OCI-LY7 (cell line): ENCODE measurements at regions not wholly inside any gene's neighbourhood (a gene's known extent, or its start where the extent isn't known, plus 50 kb on each side); places are given as distances from the start of the nearest gene placed in this dataset.

Experiments
- BruUV-seq: library from RNA; stranded (reverse); fragments of 400-500 nt; replicated peaks from 2 replicates; lab custom pipeline; 2021; lab: Mats Ljungman, UMichigan
- CTCF ChIA-PET: fragments of 300-600 bp; sonication (Branson Sonifier 250); formaldehyde crosslinking; loops from one replicate; lab custom pipeline; 2022; ENCODE audit warnings: antibody characterized with exemption; ENCODE audit not compliant: unreplicated experiment; lab: Charles Lee
- POLR2A ChIA-PET: fragments of 300-600 bp; sonication (Branson Sonifier 250); formaldehyde crosslinking; loops from one replicate; lab custom pipeline; 2022; ENCODE audit warnings: antibody characterized with exemption; lab: Charles Lee
- DNase-seq: peaks from one replicate; pipeline ENCODE4 v3.0.0-alpha.2; 2015; ENCODE audit warnings: low spot score
- H2AFZ ChIP-seq: fragments of 200-600 bp; sonication (generic), shearing (Covaris generic); 2 replicates; pipeline ENCODE4 v1.6.1; 2014; ENCODE audit warnings: mild to moderate bottlenecking, antibody characterized with exemption, low read length, moderate library complexity
- H3K27ac ChIP-seq: fragments of 200-600 bp; sonication (generic); 2 replicates; pipeline ENCODE4 v1.5.1; 2014; ENCODE audit warnings: mixed run types, low read depth, mild to moderate bottlenecking, moderate library complexity, low read length, inconsistent platforms; ENCODE audit not compliant: poor library complexity, severe bottlenecking
- H3K36me3 ChIP-seq: fragments of 200-600 bp; sonication (generic); 2 replicates; pipeline ENCODE4 v1.6.1; 2014; ENCODE audit warnings: mild to moderate bottlenecking, antibody characterized with exemption, low read length, moderate library complexity, mixed read lengths; ENCODE audit not compliant: insufficient read depth
- H3K4me1 ChIP-seq: fragments of 200-600 bp; sonication (generic); 2 replicates; pipeline ENCODE4 v1.5.1; 2014; ENCODE audit warnings: mild to moderate bottlenecking, low read length; ENCODE audit not compliant: insufficient read depth, poor library complexity, severe bottlenecking
- H3K4me2 ChIP-seq: fragments of 200-600 bp; sonication (generic); 2 replicates; pipeline ENCODE4 v1.6.1; 2014; ENCODE audit warnings: mild to moderate bottlenecking, low read length
- H3K4me3 ChIP-seq: fragments of 200-600 bp; sonication (generic); 2 replicates; pipeline ENCODE4 v1.5.1; 2014; ENCODE audit warnings: mild to moderate bottlenecking, low read depth, low read length; ENCODE audit not compliant: poor library complexity, severe bottlenecking
- H3K79me2 ChIP-seq: fragments of 200-600 bp; sonication (generic); 2 replicates; pipeline ENCODE4 v1.6.1; 2016; ENCODE audit warnings: low read depth, mild to moderate bottlenecking, low read length, moderate library complexity, mixed read lengths; ENCODE audit not compliant: insufficient read depth
- H3K9me2 ChIP-seq: fragments of 200-600 bp; sonication (generic); 2 replicates; pipeline ENCODE4 v1.6.1; 2016; ENCODE audit warnings: mild to moderate bottlenecking, low read length, mixed read lengths; ENCODE audit not compliant: insufficient read depth
- H3K9me3 ChIP-seq: fragments of 200-600 bp; sonication (generic); 2 replicates; pipeline ENCODE4 v1.6.1; 2014; ENCODE audit warnings: mild to moderate bottlenecking, mixed run types, low read length, mixed read lengths
- H4K20me1 ChIP-seq: fragments of 200-600 bp; sonication (generic); 2 replicates; pipeline ENCODE4 v1.6.1; 2014; ENCODE audit warnings: mild to moderate bottlenecking, antibody characterized with exemption, low read length, moderate library complexity, mixed read lengths; ENCODE audit not compliant: insufficient read depth
- EZH2phosphoT487 ChIP-seq: fragments of 200-600 bp; sonication (generic); IDR thresholded peaks from 2 replicates; pipeline ENCODE4 v1.6.1; 2018; ENCODE audit warnings: low read depth, borderline replicate concordance, mild to moderate bottlenecking, mixed run types, antibody characterized with exemption, low read length, moderate library complexity, mixed read lengths
- intact Hi-C: fragments of 100-400 bp; cut with micrococcal nuclease; formaldehyde crosslinking; loops from one replicate; pipeline ENCODE4 v1.10.0; 2022; ENCODE audit not compliant: unreplicated experiment
- TF ChIP-seq, protein P1 (sequence below): fragments of 200-600 bp; sonication (generic); conservative IDR thresholded peaks from 2 replicates; pipeline ENCODE4 v1.5.1; 2014; ENCODE audit warnings: mild to moderate bottlenecking, antibody characterized with exemption, low read length, moderate library complexity, mixed read lengths

DNA sequence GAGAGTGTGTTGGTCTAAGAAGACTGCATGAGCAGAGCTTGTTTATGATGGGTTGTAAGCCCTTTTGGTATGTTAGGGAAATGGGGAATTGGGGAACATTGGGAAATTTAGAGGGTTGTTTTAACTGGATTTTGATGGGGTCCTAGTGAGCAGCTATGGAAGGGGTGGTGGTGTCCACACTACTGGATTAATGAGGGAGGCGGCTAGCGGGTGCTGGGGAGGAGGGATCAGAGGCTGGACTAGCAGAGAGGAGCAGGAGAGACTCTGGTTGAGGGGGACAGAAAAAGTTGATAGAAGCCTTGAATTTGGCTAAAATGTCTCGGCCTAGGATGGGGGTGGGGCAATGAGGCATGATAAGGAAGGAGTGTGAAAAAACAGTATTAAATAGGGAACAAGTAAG, 1369.1 kb downstream of the UQCRFS1 start:
- Histone ChIP-seq H3K36me3 (no peaks in the 10 kb centered on the region), H3K4me1 (no peaks in the 10 kb centered on the region), H3K9me3 (no peaks in the 10 kb centered on the region), H3K9me2 (no peaks in the 10 kb centered on the region), H4K20me1 (no peaks in the 10 kb centered on the region), H2AFZ (no peak overlapping the region), H3K4me2 (no peak overlapping the region), H3K27ac (no peak overlapping the region), H3K79me2 (no peaks in the 10 kb centered on the region), H3K4me3 (no peak overlapping the region)
- CTCF ChIA-PET, result no interaction called here
- intact Hi-C loops, result no loop called here
- no TSS peak for BruUV-seq
- no peak for TF ChIP-seq EZH2phosphoT487
- TF ChIP-seq, protein P1, sequence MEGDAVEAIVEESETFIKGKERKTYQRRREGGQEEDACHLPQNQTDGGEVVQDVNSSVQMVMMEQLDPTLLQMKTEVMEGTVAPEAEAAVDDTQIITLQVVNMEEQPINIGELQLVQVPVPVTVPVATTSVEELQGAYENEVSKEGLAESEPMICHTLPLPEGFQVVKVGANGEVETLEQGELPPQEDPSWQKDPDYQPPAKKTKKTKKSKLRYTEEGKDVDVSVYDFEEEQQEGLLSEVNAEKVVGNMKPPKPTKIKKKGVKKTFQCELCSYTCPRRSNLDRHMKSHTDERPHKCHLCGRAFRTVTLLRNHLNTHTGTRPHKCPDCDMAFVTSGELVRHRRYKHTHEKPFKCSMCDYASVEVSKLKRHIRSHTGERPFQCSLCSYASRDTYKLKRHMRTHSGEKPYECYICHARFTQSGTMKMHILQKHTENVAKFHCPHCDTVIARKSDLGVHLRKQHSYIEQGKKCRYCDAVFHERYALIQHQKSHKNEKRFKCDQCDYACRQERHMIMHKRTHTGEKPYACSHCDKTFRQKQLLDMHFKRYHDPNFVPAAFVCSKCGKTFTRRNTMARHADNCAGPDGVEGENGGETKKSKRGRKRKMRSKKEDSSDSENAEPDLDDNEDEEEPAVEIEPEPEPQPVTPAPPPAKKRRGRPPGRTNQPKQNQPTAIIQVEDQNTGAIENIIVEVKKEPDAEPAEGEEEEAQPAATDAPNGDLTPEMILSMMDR, result no peak
- DNase-seq, result no peak
- POLR2A ChIA-PET, result no interaction called here

DNA sequence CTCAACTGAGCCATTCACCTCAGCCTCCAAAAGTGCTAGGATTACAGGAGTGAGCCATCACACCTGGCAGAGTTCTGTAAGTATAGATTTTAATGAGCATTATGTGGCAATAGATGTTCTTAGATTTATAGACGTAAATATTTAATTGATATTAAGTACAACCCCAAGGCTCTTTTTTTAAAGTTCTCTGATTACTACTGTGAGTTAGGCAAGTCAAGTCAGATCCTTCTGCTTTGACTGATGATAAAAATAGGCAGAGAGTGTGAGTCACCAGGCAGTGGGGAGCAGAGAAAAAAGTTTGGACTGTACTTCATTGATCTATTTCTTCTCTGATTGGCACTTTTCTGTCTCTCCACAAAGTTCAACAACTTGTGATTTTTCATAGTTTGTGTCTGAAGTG, 1379.9 kb downstream of the UQCRFS1 start:
- no peak for DNase-seq
- no TSS peak for BruUV-seq
- no peak overlapping the region for H2AFZ ChIP-seq
- no peaks in the 10 kb centered on the region for H3K9me2 ChIP-seq
- no peak overlapping the region for H3K4me3 ChIP-seq
- POLR2A ChIA-PET, result no interaction called here
- no peaks in the 10 kb centered on the region for H3K79me2 ChIP-seq
- CTCF ChIA-PET, result no interaction called here
- intact Hi-C loops, result no loop called here
- H4K20me1 ChIP-seq, result no peaks in the 10 kb centered on the region
- H3K4me2 ChIP-seq, result no peak overlapping the region
- H3K9me3 ChIP-seq, result no peaks in the 10 kb centered on the region
- no peak for TF ChIP-seq EZH2phosphoT487
- TF ChIP-seq, protein P1, result no peak
- no peak overlapping the region for H3K27ac ChIP-seq
- H3K4me1 ChIP-seq, result no peaks in the 10 kb centered on the region
- H3K36me3 ChIP-seq, result no peaks in the 10 kb centered on the region

- Histone ChIP-seq H3K9me3 (no peaks in the 10 kb centered on the region), H3K79me2 (no peaks in the 10 kb centered on the region), H2AFZ (no peak overlapping the region), H3K4me1 (no peaks in the 10 kb centered on the region), H4K20me1 (no peaks in the 10 kb centered on the region), H3K27ac (no peak overlapping the region), H3K4me3 (no peak overlapping the region), H3K36me3 (no peaks in the 10 kb centered on the region), H3K9me2 (no peaks in the 10 kb centered on the region), H3K4me2 (no peak overlapping the region)
- TF ChIP-seq EZH2phosphoT487, result no peak
- TF ChIP-seq, protein P1, result no peak
- no TSS peak for BruUV-seq
- no peak for DNase-seq
- POLR2A ChIA-PET, result interaction anchor here (1.1 kb wide), 1 partner anchor 17 kb away, joined by 3 read pairs; no protein-coding TSS in a partner anchor
- intact Hi-C loops, result no loop called here
- CTCF ChIA-PET, result no interaction called here
Measured at GRCh38 chr19:27828829-27829228, 1384.1 kb downstream of the UQCRFS1 start.
